H1 (cell line): ENCODE measurements at regions not wholly inside any gene's neighbourhood (a gene's known extent, or its start where the extent isn't known, plus 50 kb on each side); places are given as distances from the start of the nearest gene placed in this dataset.

Source experiments
- CTCF ChIA-PET: fragments of 300-600 bp; sonication (Branson Sonifier 250); formaldehyde crosslinking; loops from one replicate; lab custom pipeline; 2021; ENCODE audit not compliant: partially characterized antibody; lab: Charles Lee
- POLR2A ChIA-PET: fragments of 300-600 bp; sonication (Branson Sonifier 250); formaldehyde crosslinking; loops from one replicate; lab custom pipeline; 2021; ENCODE audit warnings: inconsistent platforms; ENCODE audit not compliant: partially characterized antibody; lab: Charles Lee
- DNase-seq, 2 experiments: peaks; one replicate each; pipeline versions ENCODE4 v3.0.0 to v3.0.0-alpha.2; 2010 to 2022; ENCODE audit warnings: low spot score in 2 of 2, low read depth in 1 of 2, mixed read lengths in 1 of 2
- FAIRE-seq: peaks from 2 replicates; lab custom pipeline; 2011; peaks lifted over from hg19 to GRCh38; lab: Jason Lieb, UNC
- H2AFZ ChIP-seq: 2 replicates; pipeline ENCODE4 v1.8.1; 2012; ENCODE audit warnings: low read length, inconsistent platforms
- H2AK5ac ChIP-seq: 2 replicates; pipeline ENCODE4 v1.6.1; 2013; ENCODE audit warnings: low read depth, low read length
- H2BK120ac ChIP-seq: replicated peaks from 2 replicates; pipeline ENCODE3; 2013; ENCODE audit warnings: low read depth, low read length, inconsistent platforms
- H2BK12ac ChIP-seq: 2 replicates; pipeline ENCODE4 v1.6.1; 2013; ENCODE audit warnings: low read depth, low read length
- H2BK15ac ChIP-seq: 2 replicates; pipeline ENCODE4 v1.6.1; 2013; ENCODE audit warnings: low read length
- H2BK20ac ChIP-seq: 2 replicates; pipeline ENCODE4 v1.6.1; 2013; ENCODE audit warnings: low read length
- H2BK5ac ChIP-seq: 2 replicates; pipeline ENCODE4 v1.6.1; 2013; ENCODE audit warnings: low read depth, low read length
- H3K14ac ChIP-seq: 2 replicates; pipeline ENCODE4 v1.6.1; 2013; ENCODE audit warnings: inconsistent platforms; ENCODE audit not compliant: insufficient read length
- H3K18ac ChIP-seq: 2 replicates; pipeline ENCODE4 v1.6.1; 2013; ENCODE audit warnings: low read length; ENCODE audit errors: extremely low read depth
- H3K23ac ChIP-seq: 2 replicates; pipeline ENCODE4 v1.6.1; 2013; ENCODE audit warnings: inconsistent platforms; ENCODE audit not compliant: insufficient read length
- H3K23me2 ChIP-seq: 2 replicates; pipeline ENCODE4 v1.6.1; 2013; ENCODE audit warnings: low read depth, low read length
- H3K27ac ChIP-seq: 2 replicates; pipeline ENCODE4 v1.6.1; 2011; ENCODE audit warnings: low read depth, low read length, inconsistent platforms
- H3K27me3 ChIP-seq, 4 experiments: replicated peaks in 1 of 4; 1 replicate in 1 of 4; 2 replicates in 3 of 4; pipeline versions ENCODE4 v1.6.1 to v1.8.1; 2011 to 2013; ENCODE audit warnings: low read length in 3 of 4, mild to moderate bottlenecking in 3 of 4, inconsistent platforms in 2 of 4, mixed read lengths in 2 of 4, moderate library complexity in 1 of 4; ENCODE audit not compliant: control insufficient read depth in 3 of 4, insufficient read depth in 3 of 4; ENCODE audit errors: extremely low read depth in 1 of 4
- H3K36me3 ChIP-seq, 4 experiments: 2 replicates each; pipeline versions ENCODE4 v1.6.1 to v1.8.1; 2011 to 2013; ENCODE audit warnings: mild to moderate bottlenecking in 4 of 4, low read length in 3 of 4, moderate library complexity in 2 of 4, control low read depth in 1 of 4, inconsistent platforms in 1 of 4; ENCODE audit not compliant: insufficient read depth in 4 of 4, control insufficient read depth in 2 of 4
- H3K4ac ChIP-seq: replicated peaks from 2 replicates; pipeline ENCODE3; 2013; ENCODE audit warnings: low read length, low read depth, mixed read lengths, inconsistent platforms; ENCODE audit not compliant: insufficient read length
- H3K4me1 ChIP-seq, 4 experiments: replicated peaks in 1 of 4; 1 replicate in 1 of 4; 2 replicates in 3 of 4; pipeline versions ENCODE4 v1.6.1 to v1.8.1; 2011 to 2013; ENCODE audit warnings: low read length in 3 of 4, inconsistent platforms in 2 of 4, mixed read lengths in 1 of 4; ENCODE audit not compliant: insufficient read depth in 4 of 4, control insufficient read depth in 3 of 4
- H3K4me2 ChIP-seq, 2 experiments: 2 replicates each; pipeline versions ENCODE4 v1.6.1 to v1.8.1; 2011 to 2013; ENCODE audit warnings: low read depth in 2 of 2, low read length in 2 of 2, control low read depth in 1 of 2, inconsistent platforms in 1 of 2, mild to moderate bottlenecking in 1 of 2; ENCODE audit not compliant: insufficient read depth in 1 of 2
- H3K4me3 ChIP-seq, 4 experiments: fragments of 200-600, 300-600 bp in 1 of 4; sonication (generic), shearing (Covaris generic), sonication (Bioruptor Twin) in 1 of 4; 2 replicates each; pipeline versions ENCODE4 v1.5.1 to v1.8.1; 2011 to 2016; ENCODE audit warnings: low read length in 4 of 4, low read depth in 3 of 4, control low read depth in 2 of 4, inconsistent platforms in 2 of 4, mild to moderate bottlenecking in 2 of 4, mixed read lengths in 1 of 4, moderate library complexity in 1 of 4; ENCODE audit not compliant: insufficient read depth in 2 of 4; ENCODE audit errors: extremely low read depth in 1 of 4
- H3K56ac ChIP-seq: replicated peaks from 2 replicates; pipeline ENCODE3; 2013; ENCODE audit warnings: low read depth, mild to moderate bottlenecking, mixed read lengths, low read length, inconsistent platforms; ENCODE audit not compliant: insufficient read length
- H3K79me1 ChIP-seq: 2 replicates; pipeline ENCODE4 v1.6.1; 2013; ENCODE audit warnings: low read depth, low read length, control low read depth
- H3K79me2 ChIP-seq, 2 experiments: 2 replicates each; pipeline versions ENCODE4 v1.6.1 to v1.8.1; 2012 to 2013; ENCODE audit warnings: low read length in 2 of 2, mild to moderate bottlenecking in 2 of 2, inconsistent platforms in 1 of 2; ENCODE audit not compliant: insufficient read depth in 2 of 2, control insufficient read depth in 1 of 2
- H3K9ac ChIP-seq, 4 experiments: replicated peaks in 1 of 4; 1 replicate in 1 of 4; 2 replicates in 3 of 4; pipeline versions ENCODE4 v1.6.1 to v1.8.1; 2011 to 2013; ENCODE audit warnings: low read depth in 3 of 4, low read length in 3 of 4, control low read depth in 2 of 4, mild to moderate bottlenecking in 2 of 4, moderate library complexity in 2 of 4, inconsistent platforms in 1 of 4; ENCODE audit errors: extremely low read depth in 1 of 4
- H3K9me3 ChIP-seq, 2 experiments: 2 replicates each; pipeline versions ENCODE4 v1.6.1 to v1.8.1; 2012 to 2013; ENCODE audit warnings: mild to moderate bottlenecking in 2 of 2, moderate library complexity in 2 of 2, control low read depth in 1 of 2, inconsistent platforms in 1 of 2, low read depth in 1 of 2, low read length in 1 of 2, mixed read lengths in 1 of 2; ENCODE audit not compliant: insufficient read depth in 2 of 2
- H4K20me1 ChIP-seq, 2 experiments: replicated peaks in 1 of 2; 2 replicates each; pipeline versions ENCODE3 to v1.8.1; 2011 to 2013; ENCODE audit warnings: inconsistent platforms in 2 of 2, low read length in 2 of 2, mild to moderate bottlenecking in 1 of 2; ENCODE audit not compliant: insufficient read depth in 2 of 2, control insufficient read depth in 1 of 2
- H4K5ac ChIP-seq: 2 replicates; pipeline ENCODE4 v1.6.1; 2013; ENCODE audit warnings: low read length, low read depth, mixed read lengths, inconsistent platforms; ENCODE audit not compliant: insufficient read length
- H4K8ac ChIP-seq: 2 replicates; pipeline ENCODE4 v1.8.0; 2013; ENCODE audit warnings: mild to moderate bottlenecking, moderate library complexity, low read length, inconsistent platforms; ENCODE audit not compliant: insufficient read depth; ENCODE audit errors: extremely low read depth
- H4K91ac ChIP-seq: replicated peaks from 2 replicates; pipeline ENCODE3; 2013; ENCODE audit warnings: low read length, mixed read lengths, inconsistent platforms; ENCODE audit not compliant: insufficient read length
- CTBP2 ChIP-seq: IDR thresholded peaks from 2 replicates; pipeline ENCODE4 v1.7.0; 2011; ENCODE audit warnings: borderline replicate concordance, mild to moderate bottlenecking, moderate library complexity, mixed read lengths, low read length; ENCODE audit not compliant: insufficient read depth, insufficient read length
- E2F6 ChIP-seq: IDR thresholded peaks from 2 replicates; pipeline ENCODE4 v1.6.1; 2012; ENCODE audit warnings: inconsistent platforms
- MAFK ChIP-seq: IDR thresholded peaks from 2 replicates; pipeline ENCODE4 v1.6.1; 2012; ENCODE audit warnings: low read depth, mild to moderate bottlenecking, improper control_type of control experiment, low read length
- SAP30 ChIP-seq: fragments of 300-600 bp; sonication (generic); IDR thresholded peaks from 2 replicates; pipeline ENCODE4 v1.7.1; 2012; ENCODE audit warnings: low read length, moderate library complexity, mild to moderate bottlenecking, inconsistent platforms; ENCODE audit not compliant: insufficient read depth, insufficient replicate concordance
- TEAD4 ChIP-seq: IDR thresholded peaks from 2 replicates; pipeline ENCODE4 v1.6.1; 2012; ENCODE audit warnings: low read depth, low read length, inconsistent platforms, mixed read lengths
- WGBS, 2 experiments: shearing (Covaris generic) in 1 of 2; methylation state at CpG; one replicate each; pipeline versions ENCODE4 v1.1.6 to v1.1.7; 2013 to 2015; ENCODE audit warnings: low lambda C conversion rate in 2 of 2, mixed read lengths in 2 of 2, inconsistent platforms in 1 of 2, low coverage in 1 of 2, missing lambda C conversion rate in 1 of 2; ENCODE audit not compliant: insufficient replicate concordance in 2 of 2, insufficient coverage in 1 of 2, insufficient read length in 1 of 2; ENCODE audit errors: extremely low coverage in 1 of 2, missing lambda C conversion rate in 1 of 2; 5-methylcytosine and 5-hydroxymethylcytosine counted together

DNA sequence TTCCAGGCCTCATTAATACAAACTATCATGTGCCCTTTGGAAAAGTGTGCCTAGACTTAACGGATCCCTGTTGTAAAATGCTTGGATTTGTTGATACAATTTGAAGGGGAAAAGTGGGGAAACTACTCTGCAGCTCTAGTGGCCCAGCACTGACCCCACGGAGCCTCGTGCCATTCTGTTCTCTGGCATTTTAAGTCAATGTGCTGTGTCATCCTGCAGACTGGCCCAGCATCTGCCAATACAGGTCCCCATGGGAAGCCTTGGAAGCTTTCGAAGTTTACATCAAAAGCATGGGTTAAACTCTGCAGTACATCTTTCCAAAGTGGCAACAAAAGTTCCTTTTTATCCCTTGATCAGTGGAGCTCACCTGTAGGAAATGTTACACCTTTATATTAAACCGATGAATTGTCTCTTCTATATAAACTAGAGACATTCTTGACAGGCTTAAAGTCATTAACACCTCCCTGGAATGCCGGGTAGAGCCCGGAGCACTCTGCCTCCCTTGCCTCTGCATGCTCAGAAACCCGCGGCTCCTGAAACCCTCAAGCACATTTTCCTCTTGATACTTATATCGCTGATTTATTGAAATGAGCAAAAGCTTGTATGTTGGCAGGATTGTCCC lies 596.0 kb upstream of the ADAMTS16 start:
- Histone ChIP-seq H4K20me1 (no peaks in the 10 kb centered on the region), H3K4ac (no peak overlapping the region), H3K27ac (no peak overlapping the region), H4K91ac (no peak overlapping the region), H4K8ac (peak overlapping the region; percentile 72; the same call in 1 of the 2 replicates), H2BK15ac (no peak overlapping the region), H3K9ac (no peak overlapping the region), H2AK5ac (no peak overlapping the region), H2AFZ (no peak overlapping the region), H2BK12ac (no peak overlapping the region), H3K56ac (no peak overlapping the region), H3K79me1 (no peaks in the 10 kb centered on the region), H3K4me1 (peaks cover 0 to 7% (median 2%) of the 10 kb centered on the region in 4 experiments; a peak in 2 of 7 replicates), H3K18ac (no peak overlapping the region), H3K4me2 (no peak overlapping the region), H2BK20ac (no peak overlapping the region), H2BK120ac (no peak overlapping the region), H3K27me3 (no peaks in the 10 kb centered on the region), H3K9me3 (no peaks in the 10 kb centered on the region), H3K14ac (no peak overlapping the region), H3K4me3 (no peak overlapping the region), H3K23ac (no peak overlapping the region), H2BK5ac (no peak overlapping the region)
- ChIA-PET POLR2A (no interaction called here), CTCF (interaction anchor here (0.9 to 1.5 kb wide), 2 partner anchors 9 to 19 kb away, joined by 3 to 6 read pairs; no protein-coding TSS in a partner anchor)
- WGBS, 2 experiments = 88% methylated on average over 10 of the region's 10 CpGs; no CpG with 5 or more reads in 1 of the 2 experiments
- no peak for FAIRE-seq
- no peak for DNase-seq
- TF ChIP-seq MAFK = peak; percentile 59; the same call in 1 of the 2 replicates
- peak; percentile 42; the same call in 1 of the 2 replicates for TF ChIP-seq E2F6
- TF ChIP-seq CTBP2 = no peak
- TF ChIP-seq SAP30 = no peak
- TF ChIP-seq TEAD4 = peak; percentile 58; the same call in 1 of the 2 replicates
- TF ChIP-seq, all 59 proteins: peak for 3
- H3K23me2 ChIP-seq = no peaks in the 10 kb centered on the region
- H3K79me2 ChIP-seq = no peaks in the 10 kb centered on the region
- H3K36me3 ChIP-seq = no peaks in the 10 kb centered on the region
- no peak overlapping the region for H4K5ac ChIP-seq
